Activated naive CD8-positive, alpha-beta T cell treated with anti-CD3 and anti-CD28 coated beads, Interleukin-2, amount 10 ng/mL, durations not matched to agents 7 days and 5 days (primary cell): ENCODE measurements at regions not wholly inside any gene's neighbourhood (a gene's known extent, or its start where the extent isn't known, plus 50 kb on each side); places are given as distances from the start of the nearest gene placed in this dataset.

Experiments
- ATAC-seq: fragments of 150-1000 bp; cut with Tn5 transposase; one replicate; pipeline ENCODE4 v1.10.0; 2021; ENCODE audit warnings: low read depth, moderate library complexity
- POLR2A ChIA-PET: fragments of 350-600 bp; sonication (Branson Sonifier 250); formaldehyde crosslinking; loops from one replicate; lab custom pipeline; 2021; ENCODE audit warnings: antibody characterized with exemption; lab: Charles Lee
- DNase-seq: peaks from one replicate; pipeline ENCODE4 v3.0.0; 2021
- H3K27ac Mint-ChIP-seq: one replicate; pipeline ENCODE4 v1.8.0; 2022; ENCODE audit warnings: mild to moderate bottlenecking, mixed read lengths
- H3K27me3 Mint-ChIP-seq: one replicate; pipeline ENCODE4 v1.8.0; 2022; ENCODE audit warnings: mild to moderate bottlenecking, moderate library complexity, mixed read lengths
- H3K36me3 Mint-ChIP-seq: one replicate; pipeline ENCODE4 v1.8.0; 2021; ENCODE audit warnings: mild to moderate bottlenecking, mixed read lengths
- H3K4me1 Mint-ChIP-seq: one replicate; pipeline ENCODE4 v1.8.0; 2021; ENCODE audit warnings: mixed read lengths
- H3K4me3 Mint-ChIP-seq: one replicate; pipeline ENCODE4 v1.8.0; 2022; ENCODE audit warnings: mild to moderate bottlenecking, moderate library complexity, mixed read lengths
- H3K9me3 Mint-ChIP-seq: one replicate; pipeline ENCODE4 v1.8.0; 2021; ENCODE audit warnings: mixed read lengths

GRCh38 chr20:48285656-48286055 lies 500.4 kb upstream of the SULF2 start:
- no peak overlapping the region for H3K4me3 Mint-ChIP-seq
- POLR2A ChIA-PET: interaction anchor here (0.6 kb wide), 1 partner anchor 46 kb away, joined by 5 read pairs; no protein-coding TSS in a partner anchor
- no peak for DNase-seq
- no peaks in the 10 kb centered on the region for H3K9me3 Mint-ChIP-seq
- H3K27me3 Mint-ChIP-seq: peaks cover 12% of the 10 kb centered on the region
- no peak for ATAC-seq
- H3K36me3 Mint-ChIP-seq: no peaks in the 10 kb centered on the region
- H3K27ac Mint-ChIP-seq: no peak overlapping the region
- H3K4me1 Mint-ChIP-seq: no peaks in the 10 kb centered on the region

- no peak overlapping the region for H3K27ac Mint-ChIP-seq
- peaks cover 9% of the 10 kb centered on the region for H3K27me3 Mint-ChIP-seq
- DNase-seq: no peak
- no peaks in the 10 kb centered on the region for H3K9me3 Mint-ChIP-seq
- POLR2A ChIA-PET: no interaction called here
- H3K36me3 Mint-ChIP-seq: no peaks in the 10 kb centered on the region
- no peak overlapping the region for H3K4me3 Mint-ChIP-seq
- no peaks in the 10 kb centered on the region for H3K4me1 Mint-ChIP-seq
- ATAC-seq: no peak
Measured at GRCh38 chr20:48284837-48285236, 499.6 kb upstream of the SULF2 start.

GRCh38 chr20:48284315-48284714 lies 499.0 kb upstream of the SULF2 start:
- DNase-seq (no peak), ATAC-seq (no peak)
- Mint-ChIP-seq H3K4me1 (no peaks in the 10 kb centered on the region), H3K4me3 (no peak overlapping the region), H3K36me3 (no peaks in the 10 kb centered on the region), H3K27me3 (peaks cover 13% of the 10 kb centered on the region), H3K27ac (no peak overlapping the region), H3K9me3 (no peaks in the 10 kb centered on the region)
- POLR2A ChIA-PET: no interaction called here

GRCh38 chr20:48283470-48284110 lies 498.3 kb upstream of the SULF2 start:
- DNase-seq: no peak
- H3K27ac Mint-ChIP-seq: no peak overlapping the region
- H3K4me1 Mint-ChIP-seq: no peaks in the 10 kb centered on the region
- H3K36me3 Mint-ChIP-seq: no peaks in the 10 kb centered on the region
- POLR2A ChIA-PET: no interaction called here
- peaks cover 13% of the 10 kb centered on the region for H3K27me3 Mint-ChIP-seq
- no peaks in the 10 kb centered on the region for H3K9me3 Mint-ChIP-seq
- no peak overlapping the region for H3K4me3 Mint-ChIP-seq
- ATAC-seq: no peak

- POLR2A ChIA-PET: no interaction called here
- H3K36me3 Mint-ChIP-seq: no peaks in the 10 kb centered on the region
- peaks cover 11% of the 10 kb centered on the region for H3K27me3 Mint-ChIP-seq
- no peaks in the 10 kb centered on the region for H3K4me1 Mint-ChIP-seq
- no peak overlapping the region for H3K4me3 Mint-ChIP-seq
- ATAC-seq: no peak
- H3K27ac Mint-ChIP-seq: no peak overlapping the region
- H3K9me3 Mint-ChIP-seq: no peaks in the 10 kb centered on the region
- no peak for DNase-seq
Measured at GRCh38 chr20:48282591-48283228, 497.4 kb upstream of the SULF2 start.

DNA sequence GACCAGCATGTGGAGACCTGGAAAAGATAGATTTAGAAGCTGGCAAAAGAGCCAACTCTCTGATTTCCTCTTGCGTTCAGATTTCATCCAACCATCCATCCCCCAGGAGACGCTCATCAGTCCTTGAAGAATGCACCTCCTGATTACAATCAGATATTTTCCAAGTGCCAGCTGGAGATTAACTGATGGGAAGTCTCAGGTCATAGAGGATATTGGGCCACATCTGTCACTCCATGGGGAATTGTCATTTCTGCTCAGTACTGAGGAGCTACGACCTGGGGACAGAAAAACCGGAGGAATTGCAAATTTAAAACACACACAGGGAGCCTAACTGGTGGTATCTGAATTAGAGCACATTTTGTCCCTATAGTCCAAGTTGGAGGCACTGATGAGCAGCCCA lies 496.2 kb upstream of the SULF2 start:
- ATAC-seq: no peak
- Mint-ChIP-seq H3K27me3 (peaks cover 9% of the 10 kb centered on the region), H3K4me1 (no peaks in the 10 kb centered on the region), H3K4me3 (no peak overlapping the region), H3K36me3 (no peaks in the 10 kb centered on the region), H3K9me3 (no peaks in the 10 kb centered on the region), H3K27ac (no peak overlapping the region)
- POLR2A ChIA-PET: no interaction called here
- DNase-seq: no peak

GRCh38 chr20:48278961-48279481 lies 493.7 kb upstream of the SULF2 start:
- Mint-ChIP-seq H3K4me3 (no peak overlapping the region), H3K4me1 (no peaks in the 10 kb centered on the region), H3K9me3 (no peaks in the 10 kb centered on the region), H3K27ac (no peak overlapping the region), H3K27me3 (peaks cover 14% of the 10 kb centered on the region), H3K36me3 (no peaks in the 10 kb centered on the region)
- POLR2A ChIA-PET: no interaction called here
- DNase-seq (no peak), ATAC-seq (no peak)

- no peaks in the 10 kb centered on the region for H3K9me3 Mint-ChIP-seq
- H3K36me3 Mint-ChIP-seq: no peaks in the 10 kb centered on the region
- H3K4me3 Mint-ChIP-seq: no peak overlapping the region
- no peak overlapping the region for H3K27ac Mint-ChIP-seq
- no peak for DNase-seq
- POLR2A ChIA-PET: no interaction called here
- no peaks in the 10 kb centered on the region for H3K4me1 Mint-ChIP-seq
- H3K27me3 Mint-ChIP-seq: peaks cover 16% of the 10 kb centered on the region
- ATAC-seq: no peak
Measured at GRCh38 chr20:48277266-48277665, 492.0 kb upstream of the SULF2 start.

DNA sequence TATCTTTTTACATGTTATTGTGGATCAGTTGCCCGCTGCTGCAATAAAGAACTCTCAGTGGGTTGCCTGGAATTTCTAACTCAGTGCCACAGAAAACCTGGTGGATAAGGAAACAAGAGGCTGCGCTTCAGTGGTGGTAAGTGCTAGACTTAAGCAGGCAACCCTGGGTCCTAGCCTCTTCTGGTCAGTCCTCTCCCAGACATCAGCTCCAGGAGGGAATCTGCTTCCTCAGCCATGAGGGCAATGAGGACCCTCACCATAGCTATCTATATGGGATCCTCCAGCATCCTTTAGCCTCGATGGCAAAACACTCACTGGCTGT lies 490.7 kb upstream of the SULF2 start:
- H3K27ac Mint-ChIP-seq: no peak overlapping the region
- no peak for DNase-seq
- peaks cover 18% of the 10 kb centered on the region for H3K27me3 Mint-ChIP-seq
- H3K9me3 Mint-ChIP-seq: no peaks in the 10 kb centered on the region
- POLR2A ChIA-PET: no interaction called here
- ATAC-seq: no peak
- no peaks in the 10 kb centered on the region for H3K36me3 Mint-ChIP-seq
- H3K4me3 Mint-ChIP-seq: no peak overlapping the region
- H3K4me1 Mint-ChIP-seq: no peaks in the 10 kb centered on the region

GRCh38 chr20:48275286-48276020 lies 490.2 kb upstream of the SULF2 start:
- DNase-seq: no peak
- ATAC-seq: no peak
- no peaks in the 10 kb centered on the region for H3K36me3 Mint-ChIP-seq
- no peaks in the 10 kb centered on the region for H3K4me1 Mint-ChIP-seq
- H3K4me3 Mint-ChIP-seq: no peak overlapping the region
- H3K9me3 Mint-ChIP-seq: no peaks in the 10 kb centered on the region
- POLR2A ChIA-PET: no interaction called here
- no peak overlapping the region for H3K27ac Mint-ChIP-seq
- peaks cover 18% of the 10 kb centered on the region for H3K27me3 Mint-ChIP-seq

DNA sequence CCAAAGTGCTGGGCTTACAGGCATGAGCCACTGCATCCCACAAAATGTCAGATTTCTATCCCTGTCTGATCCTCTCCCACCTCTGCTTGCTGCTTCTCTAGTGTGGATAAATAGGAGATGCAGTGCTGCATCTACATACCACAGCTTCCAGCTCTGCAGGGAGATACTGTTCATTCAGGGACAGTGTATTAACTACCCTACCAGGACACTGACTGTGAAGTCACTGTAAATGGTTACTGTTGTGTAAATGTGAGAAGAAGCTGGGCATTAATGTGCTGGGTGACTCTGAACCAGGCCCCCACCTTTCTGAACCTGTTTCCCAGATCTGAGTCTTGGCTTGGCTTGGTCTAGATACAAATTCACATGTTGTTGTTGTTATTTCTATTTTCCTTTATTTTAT lies 488.6 kb upstream of the SULF2 start:
- H3K36me3 Mint-ChIP-seq: no peaks in the 10 kb centered on the region
- POLR2A ChIA-PET: no interaction called here
- no peaks in the 10 kb centered on the region for H3K4me1 Mint-ChIP-seq
- no peak overlapping the region for H3K4me3 Mint-ChIP-seq
- ATAC-seq: no peak
- H3K27ac Mint-ChIP-seq: no peak overlapping the region
- H3K9me3 Mint-ChIP-seq: no peaks in the 10 kb centered on the region
- no peak for DNase-seq
- peaks cover 15% of the 10 kb centered on the region for H3K27me3 Mint-ChIP-seq

DNA sequence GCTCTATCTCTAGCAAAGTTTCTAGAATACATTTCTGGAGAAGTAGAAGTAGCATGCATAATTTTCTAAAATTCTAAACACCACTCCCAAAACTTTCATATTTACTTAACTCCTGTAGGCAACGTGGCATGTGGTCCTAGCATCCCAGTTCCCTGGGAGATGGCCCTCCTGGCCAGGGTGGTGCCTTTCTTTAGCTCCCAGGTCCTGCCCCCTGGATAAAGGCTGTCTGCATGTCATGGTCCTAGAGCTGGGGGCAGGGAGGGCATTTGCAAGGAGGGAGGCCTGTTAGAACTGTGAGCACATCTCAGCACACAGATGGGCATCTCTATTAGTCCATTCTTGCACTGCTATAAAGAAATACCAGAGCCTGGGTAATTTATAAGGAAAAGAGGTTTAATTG lies 485.6 kb upstream of the SULF2 start:
- ATAC-seq (no peak), DNase-seq (no peak)
- POLR2A ChIA-PET: no interaction called here
- Mint-ChIP-seq H3K4me3 (no peak overlapping the region), H3K36me3 (no peaks in the 10 kb centered on the region), H3K27ac (no peak overlapping the region), H3K4me1 (no peaks in the 10 kb centered on the region), H3K27me3 (peaks cover 11% of the 10 kb centered on the region), H3K9me3 (no peaks in the 10 kb centered on the region)

GRCh38 chr20:48267860-48268633 lies 482.8 kb upstream of the SULF2 start:
- DNase-seq: no peak
- no peaks in the 10 kb centered on the region for H3K4me1 Mint-ChIP-seq
- no peaks in the 10 kb centered on the region for H3K9me3 Mint-ChIP-seq
- POLR2A ChIA-PET: no interaction called here
- H3K27me3 Mint-ChIP-seq: peaks cover 4% of the 10 kb centered on the region
- no peaks in the 10 kb centered on the region for H3K36me3 Mint-ChIP-seq
- no peak overlapping the region for H3K27ac Mint-ChIP-seq
- no peak for ATAC-seq
- no peak overlapping the region for H3K4me3 Mint-ChIP-seq
